Mesendoderm (in vitro differentiated cells): ENCODE measurements at regions not wholly inside any gene's neighbourhood (a gene's known extent, or its start where the extent isn't known, plus 50 kb on each side); places are given as distances from the start of the nearest gene placed in this dataset.
A peak's percentile ranks its signal among the peaks of the same experiment; 100 is the strongest.

ENCODE experiments used
- DNase-seq: peaks from one replicate; pipeline ENCODE4 v3.0.0; 2013
- H2AK5ac ChIP-seq: 2 replicates; pipeline ENCODE4 v1.6.1; 2013; ENCODE audit warnings: low read length, inconsistent platforms
- H2BK120ac ChIP-seq: 2 replicates; pipeline ENCODE4 v1.6.1; 2013; ENCODE audit warnings: low read depth, mild to moderate bottlenecking, low read length, moderate library complexity, mixed read lengths
- H2BK15ac ChIP-seq: replicated peaks from 2 replicates; pipeline ENCODE4 v1.6.1; 2013; ENCODE audit warnings: low read depth, mild to moderate bottlenecking, moderate library complexity
- H2BK5ac ChIP-seq: 2 replicates; pipeline ENCODE4 v1.6.1; 2013; ENCODE audit warnings: low read length, inconsistent platforms
- H3K18ac ChIP-seq: 2 replicates; pipeline ENCODE4 v1.6.1; 2013; ENCODE audit warnings: mild to moderate bottlenecking, low read length, mixed read lengths
- H3K23ac ChIP-seq: one replicate; pipeline ENCODE4 v1.6.1; 2013; ENCODE audit warnings: low read length
- H3K27ac ChIP-seq: 2 replicates; pipeline ENCODE4 v1.5.1; 2013; ENCODE audit warnings: low read depth, mild to moderate bottlenecking, inconsistent platforms, low read length, moderate library complexity
- H3K27me3 ChIP-seq: 2 replicates; pipeline ENCODE4 v1.6.1; 2013; ENCODE audit warnings: low read length, control low read depth, mild to moderate bottlenecking, inconsistent platforms; ENCODE audit not compliant: insufficient read depth, poor library complexity
- H3K36me3 ChIP-seq: 2 replicates; pipeline ENCODE4 v1.6.1; 2013; ENCODE audit warnings: low read length, inconsistent platforms; ENCODE audit not compliant: control insufficient read depth, insufficient read depth
- H3K4ac ChIP-seq: one replicate; pipeline ENCODE4 v1.6.1; 2013; ENCODE audit warnings: low read depth, mild to moderate bottlenecking, low read length, moderate library complexity
- H3K4me1 ChIP-seq: 2 replicates; pipeline ENCODE4 v1.6.1; 2013; ENCODE audit warnings: low read depth, low read length, inconsistent platforms; ENCODE audit not compliant: control insufficient read depth
- H3K4me2 ChIP-seq: 2 replicates; pipeline ENCODE4 v1.6.1; 2013; ENCODE audit warnings: low read length
- H3K4me3 ChIP-seq: 2 replicates; pipeline ENCODE4 v1.5.1; 2013; ENCODE audit warnings: mild to moderate bottlenecking, low read length
- H3K56ac ChIP-seq: one replicate; pipeline ENCODE4 v1.6.1; 2013; ENCODE audit warnings: low read length
- H3K79me1 ChIP-seq: 2 replicates; pipeline ENCODE4 v1.6.1; 2013; ENCODE audit warnings: low read length, inconsistent platforms
- H3K79me2 ChIP-seq: 2 replicates; pipeline ENCODE4 v1.6.1; 2013; ENCODE audit warnings: mild to moderate bottlenecking, low read length; ENCODE audit not compliant: control insufficient read depth, insufficient read depth
- H3K9ac ChIP-seq: 2 replicates; pipeline ENCODE4 v1.6.1; 2013; ENCODE audit warnings: low read length, inconsistent platforms
- H4K5ac ChIP-seq: one replicate; pipeline ENCODE4 v1.6.1; 2013; ENCODE audit warnings: low read length
- H4K8ac ChIP-seq: one replicate; pipeline ENCODE4 v1.6.1; 2013; ENCODE audit warnings: low read depth, mild to moderate bottlenecking, control low read depth, low read length, moderate library complexity
- WGBS: extraction: QIAGEN DNeasy Blood & Tissue Kit; methylation state at CpG from one replicate; pipeline ENCODE4 v1.1.7; 2013; ENCODE audit warnings: low lambda C conversion rate, missing lambda C conversion rate; ENCODE audit not compliant: insufficient coverage; ENCODE audit errors: extremely low coverage; 5-methylcytosine and 5-hydroxymethylcytosine counted together

DNA sequence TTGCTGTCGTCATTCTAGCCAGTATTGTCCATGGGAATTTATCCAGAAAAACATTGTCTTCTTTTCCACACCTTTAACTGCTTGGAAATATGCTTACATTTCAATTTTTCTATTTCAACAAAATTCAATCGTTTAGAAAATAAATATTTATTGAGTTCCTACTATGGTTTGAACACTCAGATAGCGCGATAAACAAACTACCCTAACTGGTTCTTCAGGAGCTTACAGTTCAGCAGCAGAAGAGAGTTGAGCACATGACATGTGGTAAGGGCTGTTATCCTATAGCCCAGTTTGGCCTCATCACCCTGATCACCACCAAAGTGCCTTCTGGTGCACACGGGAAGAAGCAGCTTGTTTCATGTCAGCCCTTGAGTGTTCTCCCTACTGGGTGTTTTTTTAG lies 375.2 kb upstream of the SMIM21 start:
- DNase-seq, result no peak
- Histone ChIP-seq H3K4ac (no peak overlapping the region), H3K18ac (no peak overlapping the region), H3K27ac (no peak overlapping the region), H3K79me2 (no peaks in the 10 kb centered on the region), H2AK5ac (no peak overlapping the region), H3K23ac (no peak overlapping the region), H4K5ac (no peak overlapping the region), H3K9ac (no peak overlapping the region), H3K4me3 (no peak overlapping the region), H3K56ac (no peak overlapping the region), H3K27me3 (no peaks in the 10 kb centered on the region), H2BK15ac (no peak overlapping the region), H3K36me3 (no peaks in the 10 kb centered on the region), H4K8ac (no peak overlapping the region), H3K79me1 (no peaks in the 10 kb centered on the region), H2BK120ac (no peak overlapping the region), H3K4me1 (no peaks in the 10 kb centered on the region), H2BK5ac (no peak overlapping the region), H3K4me2 (no peak overlapping the region)
- 100% methylated on average over 1 of the region's 5 CpGs for WGBS

- Histone ChIP-seq H3K56ac (no peak overlapping the region), H3K4me1 (no peaks in the 10 kb centered on the region)
These were observed 373.7 kb upstream of the SMIM21 start for GRCh38 chr18:75801178-75801577.

GRCh38 chr18:75800331-75800648 lies 372.8 kb upstream of the SMIM21 start:
- Histone ChIP-seq H3K4me1 (no peaks in the 10 kb centered on the region), H3K18ac (no peak overlapping the region), H3K79me1 (no peaks in the 10 kb centered on the region), H3K23ac (no peak overlapping the region), H2BK15ac (no peak overlapping the region), H4K8ac (no peak overlapping the region), H3K27me3 (no peaks in the 10 kb centered on the region), H3K27ac (no peak overlapping the region), H2BK120ac (no peak overlapping the region), H2BK5ac (no peak overlapping the region), H4K5ac (no peak overlapping the region), H3K56ac (no peak overlapping the region), H3K4me2 (no peak overlapping the region), H3K9ac (no peak overlapping the region), H3K4me3 (no peak overlapping the region), H3K4ac (no peak overlapping the region), H3K36me3 (no peaks in the 10 kb centered on the region), H2AK5ac (no peak overlapping the region), H3K79me2 (no peaks in the 10 kb centered on the region)
- no CpG with 5 or more reads among the region's 6 CpGs for WGBS
- DNase-seq, result no peak

More at GRCh38 chr18:75801178-75801577, 373.7 kb upstream of the SMIM21 start:
- H3K27me3 ChIP-seq, result no peaks in the 10 kb centered on the region
- no peaks in the 10 kb centered on the region for H3K36me3 ChIP-seq
- no peak overlapping the region for H3K23ac ChIP-seq
- H2AK5ac ChIP-seq, result no peak overlapping the region
- H3K4me3 ChIP-seq, result no peak overlapping the region
- no peak overlapping the region for H2BK120ac ChIP-seq
- H3K4me2 ChIP-seq, result no peak overlapping the region
- no peak overlapping the region for H2BK15ac ChIP-seq
- DNase-seq, result no peak
- no peak overlapping the region for H2BK5ac ChIP-seq
- no CpG with 5 or more reads among the region's 12 CpGs for WGBS
- H3K9ac ChIP-seq, result no peak overlapping the region
- H4K5ac ChIP-seq, result no peak overlapping the region
- H3K18ac ChIP-seq, result no peak overlapping the region
- no peak overlapping the region for H4K8ac ChIP-seq
- H3K79me1 ChIP-seq, result no peaks in the 10 kb centered on the region
- H3K27ac ChIP-seq, result no peak overlapping the region
- no peak overlapping the region for H3K4ac ChIP-seq
- no peaks in the 10 kb centered on the region for H3K79me2 ChIP-seq

GRCh38 chr18:75799449-75800330 lies 372.2 kb upstream of the SMIM21 start:
- Histone ChIP-seq H3K9ac (no peak overlapping the region), H3K36me3 (no peaks in the 10 kb centered on the region), H3K23ac (no peak overlapping the region), H3K4me3 (no peak overlapping the region), H3K18ac (no peak overlapping the region), H2BK120ac (no peak overlapping the region), H4K8ac (no peak overlapping the region), H3K4ac (no peak overlapping the region), H4K5ac (no peak overlapping the region), H2BK5ac (no peak overlapping the region), H2AK5ac (no peak overlapping the region), H3K27me3 (no peaks in the 10 kb centered on the region), H2BK15ac (no peak overlapping the region), H3K79me1 (no peaks in the 10 kb centered on the region), H3K27ac (no peak overlapping the region), H3K4me1 (no peaks in the 10 kb centered on the region), H3K4me2 (no peak overlapping the region), H3K56ac (no peak overlapping the region), H3K79me2 (no peaks in the 10 kb centered on the region)
- peak; percentile 44 for DNase-seq
- no CpG with 5 or more reads among the region's 10 CpGs for WGBS

GRCh38 chr18:75797046-75797445 lies 369.5 kb upstream of the SMIM21 start:
- Histone ChIP-seq H3K23ac (no peak overlapping the region), H3K27me3 (no peaks in the 10 kb centered on the region), H3K4me1 (no peaks in the 10 kb centered on the region), H3K4ac (no peak overlapping the region), H3K56ac (no peak overlapping the region), H4K5ac (no peak overlapping the region), H3K36me3 (no peaks in the 10 kb centered on the region), H3K79me2 (no peaks in the 10 kb centered on the region), H3K4me2 (no peak overlapping the region), H3K4me3 (no peak overlapping the region), H2AK5ac (no peak overlapping the region), H2BK5ac (no peak overlapping the region), H2BK120ac (no peak overlapping the region), H3K79me1 (no peaks in the 10 kb centered on the region), H3K9ac (no peak overlapping the region), H3K27ac (no peak overlapping the region), H2BK15ac (no peak overlapping the region), H4K8ac (no peak overlapping the region), H3K18ac (no peak overlapping the region)
- no peak for DNase-seq
- no CpG with 5 or more reads among the region's 1 CpG for WGBS

DNA sequence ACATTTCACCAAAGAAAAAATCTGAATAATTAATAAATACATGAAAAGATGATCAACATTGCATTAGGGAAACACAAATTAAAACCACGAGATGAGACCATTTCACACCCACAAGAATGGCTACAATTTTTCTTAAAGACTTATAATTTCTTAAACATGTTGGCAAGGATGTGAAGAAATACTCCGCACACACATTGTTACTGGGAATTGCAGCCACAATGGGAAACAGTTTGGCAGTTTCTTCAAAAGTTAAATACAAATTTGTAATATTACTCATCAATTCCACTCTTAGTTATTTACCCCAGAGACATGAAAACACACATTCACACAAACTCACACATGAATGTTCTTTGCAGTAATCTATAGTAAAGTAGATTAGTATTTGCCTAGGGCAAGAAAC lies 363.3 kb upstream of the SMIM21 start:
- Histone ChIP-seq H3K4me3 (no peak overlapping the region), H3K4me2 (no peak overlapping the region), H4K8ac (no peak overlapping the region), H3K27ac (no peak overlapping the region), H4K5ac (no peak overlapping the region), H3K18ac (no peak overlapping the region), H3K56ac (no peak overlapping the region), H2BK5ac (no peak overlapping the region), H3K4ac (no peak overlapping the region), H3K79me1 (no peaks in the 10 kb centered on the region), H3K79me2 (no peaks in the 10 kb centered on the region), H3K23ac (no peak overlapping the region), H3K36me3 (no peaks in the 10 kb centered on the region), H2AK5ac (no peak overlapping the region), H3K9ac (no peak overlapping the region), H2BK15ac (no peak overlapping the region), H2BK120ac (no peak overlapping the region), H3K4me1 (no peaks in the 10 kb centered on the region), H3K27me3 (no peaks in the 10 kb centered on the region)
- WGBS, result no CpG with 5 or more reads among the region's 2 CpGs
- no peak for DNase-seq
